ENCODE measurements at regions not wholly inside any gene's neighbourhood (a gene's known extent, or its start where the extent isn't known, plus 50 kb on each side); places are given as distances from the start of the nearest gene placed in this dataset.

GRCh38 chr4:129994715-129995114 lies 898.8 kb downstream of the C4orf33 start:
- Histone ChIP-seq H3K36me3 (ENCODE audit: control insufficient read depth, insufficient read depth, low read length) (no peaks in the 10 kb centered on the region), H3K79me2 (ENCODE audit: control insufficient read depth, insufficient read depth, low read length) (no peaks in the 10 kb centered on the region), H3K9ac (ENCODE audit: insufficient read depth in 1 of 2, low read depth in 2 of 2, low read length in 2 of 2) (no peak overlapping the region), H4K20me1 (replicated peaks; ENCODE audit: control insufficient read depth, insufficient read depth, low read length) (no peaks in the 10 kb centered on the region), H3K9me1 (ENCODE audit: control insufficient read depth, insufficient read depth, low read length) (no peaks in the 10 kb centered on the region), H3K4me1 (replicated peaks in 1 of 2; ENCODE audit: control insufficient read depth in 2 of 2, insufficient read depth in 2 of 2, low read length in 2 of 2) (no peaks in the 10 kb centered on the region), H3K4me2 (ENCODE audit: insufficient read depth, low read length) (no peak overlapping the region), H2AFZ (ENCODE audit: low read depth, low read length) (no peak overlapping the region), H3K27ac (ENCODE audit: extremely low read depth, low read depth, low read length) (no peak overlapping the region), H3K9me3 (replicated peaks; ENCODE audit: control insufficient read depth, insufficient read depth, low read depth, low read length) (no peaks in the 10 kb centered on the region), H3K27me3 (ENCODE audit: control insufficient read depth in 2 of 2, insufficient read depth in 2 of 2, low read length in 2 of 2) (no peaks in the 10 kb centered on the region), H3K4me3 (no peak overlapping the region)
- no TSS peak for BruUV-seq (replicated peaks)
- WGBS (ENCODE audit: insufficient coverage, low coverage, missing lambda C conversion rate) = 9% methylated on average over 4 of the region's 4 CpGs
- no peak for DNase-seq (ENCODE audit: extremely low read depth in 1 of 4, low spot score in 3 of 4)
- FAIRE-seq = no peak
- TF ChIP-seq MECOM (CRISPR knock-in tag; IDR thresholded peaks at IDR 0.05) (no peak), HDAC6 (IDR thresholded peaks at IDR 0.05; ENCODE audit: low read depth, low read length) (no peak), MAFK (IDR thresholded peaks at IDR 0.05; ENCODE audit: low read length) (no peak), NONO (IDR thresholded peaks at IDR 0.05; ENCODE audit: low read depth in 2 of 2, low read length in 1 of 2) (no peak), CREB1 (IDR thresholded peaks at IDR 0.05) (no peak), CREB1 (CRISPR knock-in tag; IDR thresholded peaks at IDR 0.05) (no peak)
- in situ Hi-C loops (cut with MboI) (no loop called here), intact Hi-C loops (cut with micrococcal nuclease) (no loop called here)
- ChIA-PET POLR2A (no interaction called here), CTCF (ENCODE audit: low intra/inter-chr PET ratio) (no interaction called here)
- ATAC-seq = no peak

- no peaks in the 10 kb centered on the region for H3K9me3 ChIP-seq (replicated peaks; ENCODE audit: control insufficient read depth, insufficient read depth, low read depth, low read length)
- H3K4me2 ChIP-seq (ENCODE audit: insufficient read depth, low read length) = no peak overlapping the region
- H3K9ac ChIP-seq (ENCODE audit: insufficient read depth in 1 of 2, low read depth in 2 of 2, low read length in 2 of 2) = no peak overlapping the region
- no peaks in the 10 kb centered on the region for H3K36me3 ChIP-seq (ENCODE audit: control insufficient read depth, insufficient read depth, low read length)
- no peaks in the 10 kb centered on the region for H3K9me1 ChIP-seq (ENCODE audit: control insufficient read depth, insufficient read depth, low read length)
- intact Hi-C loops (cut with micrococcal nuclease) = no loop called here
- DNase-seq (ENCODE audit: extremely low read depth in 1 of 4, low spot score in 3 of 4) (no peak), ATAC-seq (no peak), FAIRE-seq (no peak)
- no peak overlapping the region for H3K4me3 ChIP-seq
- ChIA-PET POLR2A (no interaction called here), CTCF (ENCODE audit: low intra/inter-chr PET ratio) (no interaction called here)
- no peaks in the 10 kb centered on the region for H3K79me2 ChIP-seq (ENCODE audit: control insufficient read depth, insufficient read depth, low read length)
- in situ Hi-C loops (cut with MboI) = no loop called here
- no TSS peak for BruUV-seq (replicated peaks)
- H3K27ac ChIP-seq (ENCODE audit: extremely low read depth, low read depth, low read length) = no peak overlapping the region
- 1% methylated on average over 7 of the region's 7 CpGs for WGBS (ENCODE audit: insufficient coverage, low coverage, missing lambda C conversion rate)
- no peaks in the 10 kb centered on the region for H3K27me3 ChIP-seq (ENCODE audit: control insufficient read depth in 2 of 2, insufficient read depth in 2 of 2, low read length in 2 of 2)
- no peak for TF ChIP-seq SMARCE1 (IDR thresholded peaks at IDR 0.05)
- TF ChIP-seq ZNF717 (CRISPR knock-in tag; IDR thresholded peaks at IDR 0.05) = no peak
- no peaks in the 10 kb centered on the region for H4K20me1 ChIP-seq (replicated peaks; ENCODE audit: control insufficient read depth, insufficient read depth, low read length)
- H3K4me1 ChIP-seq (replicated peaks in 1 of 2; ENCODE audit: control insufficient read depth in 2 of 2, insufficient read depth in 2 of 2, low read length in 2 of 2) = no peaks in the 10 kb centered on the region
- no peak overlapping the region for H2AFZ ChIP-seq (ENCODE audit: low read depth, low read length)
Observed at GRCh38 chr4:129998436-129999150, 902.6 kb downstream of the C4orf33 start.
